ENCODE measurements at regions not wholly inside any gene's neighbourhood (a gene's known extent, or its start where the extent isn't known, plus 50 kb on each side); places are given as distances from the start of the nearest gene placed in this dataset.

DNA sequence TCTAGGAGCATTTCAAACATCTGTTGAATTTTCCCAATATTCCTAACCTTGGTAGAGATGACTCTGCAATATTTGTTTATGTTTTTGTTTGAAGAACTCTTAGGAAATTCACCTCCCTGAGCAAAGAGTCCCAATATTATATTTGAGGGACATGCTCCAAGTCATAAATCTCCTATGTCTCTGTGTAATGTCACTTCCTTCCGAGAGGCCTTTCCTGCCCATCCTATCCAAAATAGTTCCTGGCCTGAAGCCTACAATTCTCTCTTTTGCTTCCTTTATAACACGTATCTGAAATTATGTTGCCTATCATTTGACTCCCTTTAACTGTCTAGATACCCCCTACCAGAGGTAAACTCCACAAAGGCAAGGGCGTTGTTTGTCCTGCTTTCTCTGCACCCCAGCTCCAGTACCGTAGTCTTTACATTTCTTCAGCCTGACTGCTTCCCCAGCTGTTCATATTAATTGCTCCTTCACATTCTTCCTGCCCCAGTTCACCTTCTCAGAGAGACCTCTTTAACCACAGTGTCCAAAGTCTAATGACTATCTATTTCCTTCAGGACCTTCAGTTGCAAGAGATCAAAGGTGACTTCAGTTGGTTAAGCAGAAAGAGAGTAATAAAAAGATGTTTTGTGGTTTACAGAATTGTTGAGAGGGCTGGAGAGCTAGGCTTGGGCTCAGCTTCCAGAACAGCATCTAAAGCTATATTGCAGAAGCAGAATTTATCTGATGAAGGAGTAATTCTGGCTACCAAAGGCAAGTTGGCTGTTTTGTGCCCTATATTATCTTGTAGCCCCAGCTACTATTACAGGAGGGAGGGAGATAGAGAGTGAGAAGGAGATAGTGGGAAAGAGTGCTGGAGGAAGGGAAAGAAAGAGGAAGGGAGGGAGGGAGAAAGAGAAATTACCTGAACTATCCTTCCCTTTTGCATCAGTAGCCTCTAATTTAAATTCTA lies 109.3 kb upstream of the TMEM161B start:
- no peak for DNase-seq
- WGBS (ENCODE audit: insufficient coverage, low coverage, low lambda C conversion rate, missing lambda C conversion rate) = 46% methylated on average over 4 of the region's 4 CpGs
- Histone ChIP-seq H3K27ac (no peak overlapping the region), H3K27me3 (no peaks in the 10 kb centered on the region), H3K9me3 (no peaks in the 10 kb centered on the region), H3K4me1 (peaks cover 0 to 5% (median 0%) of the 10 kb centered on the region in 4 donors), H3K36me3 (no peaks in the 10 kb centered on the region), H3K4me3 (no peak overlapping the region)
- intact Hi-C loops (cut with DNase I) = no loop called here
- ATAC-seq = peak; percentile 14 to 53 (median 34)
- TF ChIP-seq, protein P1, sequence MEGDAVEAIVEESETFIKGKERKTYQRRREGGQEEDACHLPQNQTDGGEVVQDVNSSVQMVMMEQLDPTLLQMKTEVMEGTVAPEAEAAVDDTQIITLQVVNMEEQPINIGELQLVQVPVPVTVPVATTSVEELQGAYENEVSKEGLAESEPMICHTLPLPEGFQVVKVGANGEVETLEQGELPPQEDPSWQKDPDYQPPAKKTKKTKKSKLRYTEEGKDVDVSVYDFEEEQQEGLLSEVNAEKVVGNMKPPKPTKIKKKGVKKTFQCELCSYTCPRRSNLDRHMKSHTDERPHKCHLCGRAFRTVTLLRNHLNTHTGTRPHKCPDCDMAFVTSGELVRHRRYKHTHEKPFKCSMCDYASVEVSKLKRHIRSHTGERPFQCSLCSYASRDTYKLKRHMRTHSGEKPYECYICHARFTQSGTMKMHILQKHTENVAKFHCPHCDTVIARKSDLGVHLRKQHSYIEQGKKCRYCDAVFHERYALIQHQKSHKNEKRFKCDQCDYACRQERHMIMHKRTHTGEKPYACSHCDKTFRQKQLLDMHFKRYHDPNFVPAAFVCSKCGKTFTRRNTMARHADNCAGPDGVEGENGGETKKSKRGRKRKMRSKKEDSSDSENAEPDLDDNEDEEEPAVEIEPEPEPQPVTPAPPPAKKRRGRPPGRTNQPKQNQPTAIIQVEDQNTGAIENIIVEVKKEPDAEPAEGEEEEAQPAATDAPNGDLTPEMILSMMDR (IDR thresholded peaks at IDR 0.05) = no peak
- TF ChIP-seq POLR2A (IDR thresholded peaks at IDR 0.05) = no peak

DNA sequence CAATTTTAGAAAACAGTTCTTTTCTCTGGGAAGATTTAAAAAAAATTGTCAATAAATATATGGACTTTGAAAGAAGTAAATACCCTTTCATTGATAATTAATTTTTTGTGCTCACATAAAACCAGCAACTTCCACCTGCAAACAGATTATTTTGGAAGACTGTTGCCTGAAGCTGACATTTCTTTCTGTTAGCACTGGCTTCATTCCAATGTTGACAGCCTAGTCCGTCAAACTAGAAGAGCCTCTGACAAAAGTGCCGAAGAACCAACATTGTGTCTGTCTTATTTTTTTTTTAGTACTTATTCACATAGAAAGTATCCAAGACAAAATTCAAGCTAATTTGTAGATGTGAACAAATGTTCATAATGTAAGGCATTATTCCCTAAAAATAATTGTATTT lies 108.6 kb upstream of the TMEM161B start:
- Histone ChIP-seq H3K4me3 (no peak overlapping the region), H3K36me3 (no peaks in the 10 kb centered on the region), H3K27ac (no peak overlapping the region), H3K9me3 (no peaks in the 10 kb centered on the region), H3K27me3 (no peaks in the 10 kb centered on the region), H3K4me1 (peaks cover 0 to 5% (median 0%) of the 10 kb centered on the region in 4 donors)
- TF ChIP-seq POLR2A (IDR thresholded peaks at IDR 0.05) = no peak
- intact Hi-C loops (cut with DNase I) = no loop called here
- DNase-seq (no peak), ATAC-seq (peak; percentile 71 to 80 (median 76))
- 17% methylated on average over 2 of the region's 2 CpGs for WGBS (ENCODE audit: insufficient coverage, low coverage, low lambda C conversion rate, missing lambda C conversion rate)

DNA sequence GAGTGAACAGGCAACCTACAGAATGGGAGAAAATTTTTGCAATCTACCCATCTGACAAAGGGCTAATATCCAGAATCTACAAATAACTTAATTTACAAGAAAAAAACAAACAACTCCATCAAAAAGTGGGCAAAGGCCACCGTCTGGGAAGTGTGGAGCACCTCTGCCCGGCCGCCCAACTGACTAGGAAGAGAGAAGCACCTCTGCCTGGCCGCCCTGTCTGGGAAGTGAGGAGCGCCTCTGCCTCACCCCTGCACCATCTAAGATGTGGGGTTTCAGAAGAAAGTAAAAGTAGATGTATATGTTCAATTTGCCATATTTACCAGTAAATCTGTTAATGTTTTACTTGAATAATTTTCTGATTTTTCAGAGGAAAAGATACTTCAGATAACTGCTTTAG lies 108.1 kb upstream of the TMEM161B start:
- ATAC-seq (peak in 2 of 4 donors; percentile 33 to 37), DNase-seq (no peak)
- Histone ChIP-seq H3K4me3 (no peak overlapping the region), H3K27me3 (no peaks in the 10 kb centered on the region), H3K4me1 (peaks cover 0 to 5% (median 0%) of the 10 kb centered on the region in 4 donors), H3K9me3 (no peaks in the 10 kb centered on the region), H3K27ac (no peak overlapping the region), H3K36me3 (no peaks in the 10 kb centered on the region)
- TF ChIP-seq POLR2A (IDR thresholded peaks at IDR 0.05) = no peak
- TF ChIP-seq, protein P1 (IDR thresholded peaks at IDR 0.05) = no peak
- intact Hi-C loops (cut with DNase I) = no loop called here
- whole genome bisulfite sequencing (ENCODE audit: insufficient coverage, low coverage, low lambda C conversion rate, missing lambda C conversion rate) = 55% methylated on average over 5 of the region's 5 CpGs

DNA sequence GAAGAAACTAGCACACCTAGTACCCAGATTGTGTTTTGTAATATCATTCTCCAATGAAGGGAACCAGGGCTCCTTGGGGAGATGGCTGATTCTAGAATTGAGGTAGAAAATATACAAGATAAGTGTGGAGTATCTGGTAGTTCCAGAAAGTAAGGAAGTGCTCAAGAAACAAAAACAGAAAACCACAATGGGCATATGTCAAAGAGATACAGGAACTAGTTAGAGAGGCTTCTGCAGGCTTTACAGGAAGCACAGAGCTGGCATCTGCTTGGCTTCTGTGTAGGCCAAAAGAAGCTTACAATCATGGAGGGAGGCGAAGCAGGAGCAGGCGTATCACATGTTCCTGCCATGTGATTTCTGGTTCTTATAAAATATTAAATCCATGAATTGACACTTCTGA lies 105.7 kb upstream of the TMEM161B start:
- intact Hi-C loops (cut with DNase I) = no loop called here
- no peak for DNase-seq
- H3K4me3 ChIP-seq = no peak overlapping the region
- H3K9me3 ChIP-seq = no peaks in the 10 kb centered on the region
- no peaks in the 10 kb centered on the region for H3K36me3 ChIP-seq
- whole genome bisulfite sequencing (ENCODE audit: insufficient coverage, low coverage, low lambda C conversion rate, missing lambda C conversion rate) = 89% methylated on average over 2 of the region's 2 CpGs
- H3K27ac ChIP-seq = no peak overlapping the region
- TF ChIP-seq POLR2A (IDR thresholded peaks at IDR 0.05) = no peak
- TF ChIP-seq, protein P1 (IDR thresholded peaks at IDR 0.05) = no peak
- H3K4me1 ChIP-seq = peaks cover 0 to 5% (median 0%) of the 10 kb centered on the region in 4 donors
- ATAC-seq = no peak
- no peaks in the 10 kb centered on the region for H3K27me3 ChIP-seq

DNA sequence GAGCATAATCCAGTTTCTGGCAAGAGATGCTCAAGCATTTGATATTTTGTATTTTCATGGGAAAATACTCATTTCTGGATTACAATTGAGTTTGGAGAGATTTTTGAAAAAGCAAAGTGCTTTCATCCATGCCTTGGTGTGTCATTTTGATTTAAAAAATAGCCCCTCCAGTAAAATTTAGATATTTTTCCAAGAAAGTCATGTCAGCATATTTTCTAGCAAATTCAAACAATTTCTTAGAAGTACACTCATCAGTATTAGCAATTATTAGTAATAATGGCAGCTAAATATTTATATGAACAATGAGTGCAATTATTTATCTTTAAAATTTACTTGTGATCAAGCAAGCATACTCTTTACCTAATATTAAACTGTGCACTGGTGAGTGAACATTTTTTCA lies 102.2 kb upstream of the TMEM161B start:
- Histone ChIP-seq H3K9me3 (no peaks in the 10 kb centered on the region), H3K36me3 (no peaks in the 10 kb centered on the region), H3K27me3 (no peaks in the 10 kb centered on the region), H3K27ac (no peak overlapping the region), H3K4me3 (no peak overlapping the region), H3K4me1 (no peaks in the 10 kb centered on the region)
- ATAC-seq (no peak), DNase-seq (no peak)
- intact Hi-C loops (cut with DNase I) = no loop called here
- TF ChIP-seq, protein P1 (IDR thresholded peaks at IDR 0.05) = no peak
- TF ChIP-seq POLR2A (IDR thresholded peaks at IDR 0.05) = no peak
